PC-3 (cell line): ENCODE measurements at regions not wholly inside any gene's neighbourhood (a gene's known extent, or its start where the extent isn't known, plus 50 kb on each side); places are given as distances from the start of the nearest gene placed in this dataset.
"Not testable (repeated sequence)": the region's sequence is repeated elsewhere in the genome, so short reads cannot be mapped to it uniquely, and the experiment has no call there.

Source experiments
- ATAC-seq: fragments of 200-7000 bp; cut with Tn5 transposase; 2 replicates; pipeline ENCODE4 v1.9.1; 2020; ENCODE audit warnings: mild to moderate bottlenecking, moderate library complexity
- BruUV-seq: library from RNA; stranded (reverse); fragments of 400-500 nt; replicated peaks from 2 replicates; lab custom pipeline; 2021; lab: Mats Ljungman, UMichigan
- CTCF ChIA-PET: fragments of 300-600 bp; sonication (Branson Sonifier 250); formaldehyde crosslinking; loops from one replicate; lab custom pipeline; 2022; ENCODE audit warnings: antibody characterized with exemption; lab: Charles Lee
- POLR2A ChIA-PET: fragments of 300-600 bp; sonication (Branson Sonifier 250); formaldehyde crosslinking; loops from one replicate; lab custom pipeline; 2022; ENCODE audit warnings: antibody characterized with exemption; ENCODE audit not compliant: unreplicated experiment; lab: Charles Lee
- DNase-seq: peaks from one replicate; pipeline ENCODE4 v3.0.0-alpha.2; 2015
- H2AFZ ChIP-seq: fragments of 300-600 bp; sonication (generic); 2 replicates; pipeline ENCODE4 v1.6.0; 2016; ENCODE audit warnings: antibody characterized with exemption, low read length
- H3F3A ChIP-seq: fragments of 300-600 bp; sonication (generic); one replicate; pipeline ENCODE4 v1.6.0; 2017; ENCODE audit warnings: antibody characterized with exemption, low read length, control low read depth, mild to moderate bottlenecking; ENCODE audit not compliant: unreplicated experiment
- H3K27ac ChIP-seq: fragments of 300-600 bp; sonication (generic); 2 replicates; pipeline ENCODE4 v1.5.1; 2016; ENCODE audit warnings: mild to moderate bottlenecking, low read length
- H3K27me3 ChIP-seq: fragments of 300-600 bp; sonication (generic); 2 replicates; pipeline ENCODE4 v1.6.1; 2016; ENCODE audit warnings: low read length, mixed read lengths
- H3K36me3 ChIP-seq: fragments of 300-600 bp; sonication (generic); 2 replicates; pipeline ENCODE4 v1.6.1; 2016; ENCODE audit warnings: low read depth, mixed run types, low read length, mixed read lengths
- H3K4me1 ChIP-seq: fragments of 300-600 bp; sonication (generic); 2 replicates; pipeline ENCODE4 v1.5.1; 2016; ENCODE audit warnings: low read length; ENCODE audit not compliant: insufficient read depth
- H3K4me2 ChIP-seq: fragments of 300-600 bp; sonication (generic); 2 replicates; pipeline ENCODE4 v1.6.0; 2016; ENCODE audit warnings: low read length
- H3K4me3 ChIP-seq: fragments of 300-600 bp; sonication (generic); 2 replicates; pipeline ENCODE4 v1.5.1; 2016; ENCODE audit warnings: mild to moderate bottlenecking, low read length, mixed read lengths
- H3K79me2 ChIP-seq: fragments of 300-600 bp; sonication (generic); 2 replicates; pipeline ENCODE4 v1.6.1; 2017; ENCODE audit warnings: low read length, mixed read lengths
- H3K9ac ChIP-seq: fragments of 300-600 bp; sonication (generic); 2 replicates; pipeline ENCODE4 v1.6.0; 2016; ENCODE audit warnings: mild to moderate bottlenecking, low read length
- H3K9me2 ChIP-seq: fragments of 300-600 bp; sonication (generic); replicated peaks from 2 replicates; pipeline ENCODE4 v1.6.1; 2016; ENCODE audit warnings: mixed run types, low read length, mixed read lengths
- H3K9me3 ChIP-seq: fragments of 300-600 bp; sonication (generic); 2 replicates; pipeline ENCODE4 v1.6.1; 2016; ENCODE audit warnings: low read length, mixed read lengths
- H4K20me1 ChIP-seq: fragments of 300-600 bp; sonication (generic); 2 replicates; pipeline ENCODE4 v1.6.1; 2016; ENCODE audit warnings: low read length, mixed read lengths
- CTCF ChIP-seq: fragments of 300-600 bp; sonication (generic); conservative IDR thresholded peaks from 2 replicates; pipeline ENCODE4 v1.5.1; 2017; ENCODE audit warnings: antibody characterized with exemption, low read depth, mild to moderate bottlenecking, low read length
- EZH2 ChIP-seq: fragments of 300-600 bp; sonication (generic); IDR thresholded peaks from one replicate; pipeline ENCODE4 v1.6.1; 2017; ENCODE audit warnings: antibody characterized with exemption, mild to moderate bottlenecking, low read length; ENCODE audit not compliant: unreplicated experiment
- EZH2phosphoT487 ChIP-seq: fragments of 300-600 bp; sonication (generic); IDR thresholded peaks from 2 replicates; pipeline ENCODE4 v1.6.1; 2018; ENCODE audit warnings: mild to moderate bottlenecking, antibody characterized with exemption, low read length, borderline replicate concordance
- intact Hi-C: fragments of 100-400 bp; cut with micrococcal nuclease; formaldehyde crosslinking; loops from 2 replicates; pipeline ENCODE4 v1.9.0; 2023

- H3K79me2 ChIP-seq, result no peaks in the 10 kb centered on the region
- ATAC-seq, result no peak
- H3K27ac ChIP-seq, result no peak overlapping the region
- DNase-seq, result no peak
- no peak overlapping the region for H3K4me2 ChIP-seq
- H3K9ac ChIP-seq, result no peak overlapping the region
- TF ChIP-seq EZH2phosphoT487, result no peak
- no peak for TF ChIP-seq EZH2
- no peak for TF ChIP-seq CTCF
- no peaks in the 10 kb centered on the region for H4K20me1 ChIP-seq
- no peaks in the 10 kb centered on the region for H3F3A ChIP-seq
- no TSS peak for BruUV-seq
- no peak overlapping the region for H3K4me3 ChIP-seq
- H3K9me3 ChIP-seq, result peaks cover 12% of the 10 kb centered on the region
- CTCF ChIA-PET, result no interaction called here
- H2AFZ ChIP-seq, result no peak overlapping the region
- POLR2A ChIA-PET, result no interaction called here
- intact Hi-C loops, result no loop called here
- no peaks in the 10 kb centered on the region for H3K36me3 ChIP-seq
- H3K9me2 ChIP-seq, result no peaks in the 10 kb centered on the region
- peaks cover 16% of the 10 kb centered on the region; the same call in 1 of the 2 replicates for H3K27me3 ChIP-seq
- no peaks in the 10 kb centered on the region for H3K4me1 ChIP-seq
These were observed 207.8 kb upstream of the KIT start for GRCh38 chr4:54449999-54450398.

GRCh38 chr4:54466960-54467359, 190.8 kb upstream of the KIT start:
- H3K9me2 ChIP-seq, DNase-seq, H3K9ac ChIP-seq, CTCF ChIA-PET, POLR2A ChIA-PET, ATAC-seq, H3K79me2 ChIP-seq, BruUV-seq, H3K27me3 ChIP-seq, intact Hi-C loops, H3K4me2 ChIP-seq, H3K4me3 ChIP-seq, H4K20me1 ChIP-seq, H3K4me1 ChIP-seq, H2AFZ ChIP-seq, H3F3A ChIP-seq, H3K27ac ChIP-seq, H3K36me3 ChIP-seq: not testable (repeated sequence)
- peaks cover 13% of the 10 kb centered on the region for H3K9me3 ChIP-seq

- CTCF ChIA-PET, result no interaction called here
- Histone ChIP-seq H2AFZ (no peak overlapping the region), H3K9me2 (no peaks in the 10 kb centered on the region), H3K27ac (no peak overlapping the region), H3K27me3 (no peaks in the 10 kb centered on the region), H3K4me3 (no peak overlapping the region), H3K36me3 (no peaks in the 10 kb centered on the region), H4K20me1 (no peaks in the 10 kb centered on the region), H3K79me2 (no peaks in the 10 kb centered on the region), H3K9me3 (0 out of 2 replicates have a peak, but pooled peaks cover 3% of the 10 kb centered on the region), H3F3A (no peaks in the 10 kb centered on the region), H3K9ac (no peak overlapping the region), H3K4me1 (no peaks in the 10 kb centered on the region), H3K4me2 (no peak overlapping the region)
- DNase-seq (peak; percentile 28), ATAC-seq (no peak)
- TF ChIP-seq EZH2, result no peak
- no peak for TF ChIP-seq CTCF
- no TSS peak for BruUV-seq
- POLR2A ChIA-PET, result no interaction called here
- intact Hi-C loops, result no loop called here
These were observed 184.6 kb upstream of the KIT start for GRCh38 chr4:54473077-54473545.
